Head of caudate nucleus (tissue), 42 donors: ENCODE measurements at regions not wholly inside any gene's neighbourhood (a gene's known extent, or its start where the extent isn't known, plus 50 kb on each side); places are given as distances from the start of the nearest gene placed in this dataset.

ENCODE experiments used
- DNase-seq, 42 donors: peaks; one replicate each; pipeline versions ENCODE4 v3.0.0 to v3.0.0-alpha.2; 2020 to 2021; ENCODE audit warnings: mixed read lengths in 7 of 42
- intact Hi-C: fragments of 100-400 bp; cut with DNase I; formaldehyde crosslinking; loops from one replicate; pipeline ENCODE4 v1.15.0; 2022

DNA sequence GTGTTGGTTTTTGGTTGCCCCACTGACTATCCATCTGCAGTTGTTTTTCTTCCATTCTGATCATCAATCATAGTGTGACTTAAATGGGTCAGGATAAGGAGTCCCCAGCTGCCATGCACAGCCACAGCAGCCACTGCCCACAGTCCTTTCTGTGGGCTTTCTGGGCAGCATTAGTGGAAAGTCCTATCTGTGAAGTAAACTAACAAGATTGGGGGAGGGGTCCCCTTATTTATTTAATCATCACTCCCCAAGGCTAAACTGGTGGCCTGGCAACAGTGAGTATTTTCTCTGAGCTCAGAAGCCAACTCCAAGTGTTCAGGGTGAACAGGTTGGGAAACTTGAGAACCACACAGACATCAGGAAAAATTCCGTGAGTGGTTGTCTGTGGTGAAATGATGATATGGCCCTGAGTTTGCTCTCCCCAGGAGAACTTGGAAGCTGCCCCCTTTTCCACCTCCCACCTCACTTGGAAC, 145.0 kb downstream of the CCDC34 start:
- intact Hi-C loops: no loop called here
- no peak for DNase-seq

- no peak for DNase-seq
- intact Hi-C loops: no loop called here
These were observed 145.5 kb downstream of the CCDC34 start for GRCh38 chr11:27217496-27217895.

DNA sequence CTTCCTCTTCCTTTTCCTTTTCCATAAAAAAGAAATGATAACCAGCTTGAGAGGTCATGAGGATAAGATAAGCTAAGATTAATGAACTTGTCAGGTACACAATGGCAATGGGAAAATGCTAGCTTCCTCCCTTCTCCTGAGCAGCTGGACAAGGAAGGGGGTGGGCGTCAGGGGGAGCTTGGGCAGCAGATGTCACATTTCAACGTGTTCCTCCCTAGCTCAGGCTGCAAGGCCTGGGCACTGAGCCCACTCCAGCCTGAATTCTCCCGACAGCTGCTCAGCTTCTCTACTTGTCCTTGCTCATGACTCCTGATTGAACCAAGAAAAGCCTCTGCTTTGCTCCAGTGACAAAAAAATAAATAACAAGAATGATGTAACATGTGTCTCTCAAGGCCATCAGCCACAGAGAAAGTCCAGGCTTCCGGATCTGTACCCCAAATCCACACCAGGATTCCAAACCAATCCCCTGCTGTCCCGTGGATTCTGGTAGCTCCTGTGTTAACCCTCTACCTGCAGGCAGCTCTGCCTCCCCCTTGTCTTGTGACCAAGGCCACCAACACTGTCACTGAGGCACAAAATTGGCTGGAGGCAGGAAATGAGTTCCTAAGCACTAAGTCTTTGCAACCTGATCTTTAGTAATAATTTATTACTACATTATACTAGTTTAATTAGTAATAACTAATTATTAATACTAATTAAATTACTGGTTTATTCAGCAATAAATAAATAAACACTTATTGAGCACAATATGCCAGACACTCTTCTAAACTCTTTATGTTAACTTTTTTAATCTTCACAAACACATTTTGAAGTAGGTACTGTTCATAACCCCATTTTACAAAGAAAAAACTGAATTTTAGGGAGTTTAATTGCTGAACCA, 146.5 kb downstream of the CCDC34 start:
- DNase-seq: peak in 4 of 42 donors; percentile 14 to 22 (median 19)
- intact Hi-C loops: no loop called here

DNA sequence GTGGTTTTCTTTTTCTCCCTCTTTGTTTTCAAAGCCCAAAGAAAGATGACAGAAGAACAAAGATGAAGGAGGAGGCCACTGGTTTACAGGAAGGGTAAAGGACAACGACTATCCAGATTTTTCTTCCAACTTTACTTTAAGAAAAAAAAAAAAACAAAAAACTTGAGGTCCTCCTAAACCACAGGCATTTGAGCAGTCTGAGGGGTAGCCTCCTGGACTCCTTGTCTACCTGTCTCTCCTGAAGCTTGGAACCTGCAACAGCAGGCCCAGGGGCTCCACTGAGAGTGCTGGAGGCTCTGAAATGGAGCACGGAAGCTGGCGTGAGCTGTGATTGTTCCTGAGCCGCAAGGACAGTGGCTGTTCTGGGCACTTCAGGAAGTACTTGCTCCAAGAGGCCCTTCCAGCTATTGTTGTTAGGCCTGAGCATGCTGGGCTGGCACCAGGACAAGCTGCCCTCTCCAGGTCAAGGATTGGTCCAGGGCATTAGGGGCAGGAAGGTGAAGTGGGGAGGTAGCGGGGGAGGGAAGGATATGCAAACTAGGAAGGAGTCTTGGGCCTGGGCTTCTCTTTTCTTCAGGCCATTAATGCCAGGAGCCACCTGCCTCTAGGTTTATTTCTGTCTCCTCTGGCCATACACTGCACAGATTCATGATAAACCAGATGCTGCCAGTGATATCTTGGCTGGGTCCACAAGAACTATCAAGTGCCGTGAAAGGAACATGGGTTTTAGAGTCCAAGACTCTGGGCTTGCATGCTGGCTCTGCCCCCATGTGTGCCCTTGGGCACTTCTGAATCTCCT, 147.3 kb downstream of the CCDC34 start:
- intact Hi-C loops: no loop called here
- no peak for DNase-seq

DNA sequence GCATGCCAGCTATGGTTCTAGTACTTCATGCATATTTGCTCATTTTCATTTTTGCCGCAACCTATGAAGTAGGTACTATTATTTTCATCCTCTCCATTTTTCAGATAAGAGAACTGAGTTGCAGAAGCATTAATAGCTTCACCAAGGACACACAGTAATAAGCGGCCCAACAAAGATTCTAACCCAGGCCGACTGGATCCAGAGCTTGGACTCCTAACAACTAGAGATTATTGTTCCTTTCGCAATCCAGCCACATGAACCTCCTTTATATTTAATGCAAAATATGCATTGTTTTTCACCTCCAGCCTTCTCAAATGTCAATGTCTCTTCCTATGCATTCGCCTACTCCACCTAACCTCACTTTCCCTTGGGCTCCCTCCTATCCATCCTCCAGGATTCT, 148.3 kb downstream of the CCDC34 start:
- intact Hi-C loops: no loop called here
- no peak for DNase-seq

GRCh38 chr11:27213232-27213660, 149.8 kb downstream of the CCDC34 start:
- DNase-seq: no peak
- intact Hi-C loops: no loop called here

DNA sequence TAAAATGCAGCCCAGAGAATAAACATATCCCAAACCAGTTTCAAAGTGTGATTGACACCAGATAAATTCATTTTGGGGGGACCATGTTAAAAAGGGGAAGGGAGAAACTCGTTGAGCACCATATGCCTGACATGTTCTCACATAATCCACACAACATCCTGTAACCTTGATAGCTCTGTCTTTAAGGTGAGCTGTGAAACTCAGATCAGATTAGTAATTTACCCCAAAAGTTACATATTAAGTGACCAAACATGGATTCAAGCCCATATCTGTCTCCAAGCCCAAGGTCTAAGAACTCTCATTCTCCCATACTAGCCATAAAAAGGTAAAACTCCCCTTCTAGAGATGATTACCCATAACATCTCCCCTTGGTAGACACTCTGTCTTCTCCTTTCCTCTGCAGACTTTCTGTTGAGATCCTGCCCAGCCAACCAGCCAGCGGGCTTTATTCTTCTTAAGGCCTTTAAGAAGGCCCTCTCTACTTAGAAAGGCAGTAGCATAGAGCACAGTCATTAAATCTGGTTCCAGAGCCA, 150.7 kb downstream of the CCDC34 start:
- intact Hi-C loops: no loop called here
- DNase-seq: no peak

GRCh38 chr11:27211370-27212127, 151.5 kb downstream of the CCDC34 start:
- intact Hi-C loops: no loop called here
- DNase-seq: peak in 5 of 42 donors; percentile 24 to 56 (median 37)

DNA sequence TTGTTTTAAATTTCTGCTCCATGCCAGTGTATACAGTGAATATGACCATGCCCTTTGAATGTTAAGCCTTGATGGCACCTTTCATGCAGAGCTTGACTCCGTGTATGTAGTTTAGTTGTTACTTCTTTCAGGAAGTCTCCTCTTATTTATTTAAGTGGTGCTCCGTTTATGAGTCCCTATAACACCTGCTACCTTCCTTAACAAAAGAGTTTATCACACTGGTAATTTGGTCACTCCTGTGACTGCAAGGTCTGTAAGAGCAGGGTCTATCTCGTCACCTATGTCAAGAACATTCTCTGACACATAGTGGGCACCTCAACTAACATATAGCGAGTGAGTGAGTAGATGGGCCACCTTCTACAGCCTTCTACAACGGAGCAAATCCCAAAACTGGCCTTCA, 152.5 kb downstream of the CCDC34 start:
- intact Hi-C loops: no loop called here
- DNase-seq: no peak

DNA sequence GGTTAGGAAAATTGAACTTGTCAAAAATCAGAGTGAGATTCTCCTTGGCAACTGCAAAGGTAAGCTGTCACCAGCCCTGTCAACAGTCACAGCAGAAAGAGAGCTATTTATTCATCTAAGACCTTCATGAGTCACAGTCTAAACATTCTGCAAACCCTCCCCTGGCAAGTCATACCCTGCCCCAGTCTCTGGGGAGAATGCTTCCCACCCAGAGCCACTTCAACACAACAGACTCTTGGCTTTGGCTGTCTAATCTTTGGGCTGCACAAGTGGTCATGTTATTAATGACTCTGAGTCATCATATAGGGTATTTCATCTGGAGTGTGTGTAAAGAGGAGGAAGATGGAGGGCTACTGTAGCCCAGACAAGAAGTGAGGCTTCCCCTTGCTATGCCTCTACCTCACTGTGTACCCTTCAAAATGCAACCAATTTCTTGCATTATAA, 153.4 kb downstream of the CCDC34 start:
- intact Hi-C loops: no loop called here

GRCh38 chr11:27208846-27209245, 154.2 kb downstream of the CCDC34 start:
- no peak for DNase-seq
- intact Hi-C loops: no loop called here

More for the DNA sequence above, 153.4 kb downstream of the CCDC34 start:
- no peak for DNase-seq

DNA sequence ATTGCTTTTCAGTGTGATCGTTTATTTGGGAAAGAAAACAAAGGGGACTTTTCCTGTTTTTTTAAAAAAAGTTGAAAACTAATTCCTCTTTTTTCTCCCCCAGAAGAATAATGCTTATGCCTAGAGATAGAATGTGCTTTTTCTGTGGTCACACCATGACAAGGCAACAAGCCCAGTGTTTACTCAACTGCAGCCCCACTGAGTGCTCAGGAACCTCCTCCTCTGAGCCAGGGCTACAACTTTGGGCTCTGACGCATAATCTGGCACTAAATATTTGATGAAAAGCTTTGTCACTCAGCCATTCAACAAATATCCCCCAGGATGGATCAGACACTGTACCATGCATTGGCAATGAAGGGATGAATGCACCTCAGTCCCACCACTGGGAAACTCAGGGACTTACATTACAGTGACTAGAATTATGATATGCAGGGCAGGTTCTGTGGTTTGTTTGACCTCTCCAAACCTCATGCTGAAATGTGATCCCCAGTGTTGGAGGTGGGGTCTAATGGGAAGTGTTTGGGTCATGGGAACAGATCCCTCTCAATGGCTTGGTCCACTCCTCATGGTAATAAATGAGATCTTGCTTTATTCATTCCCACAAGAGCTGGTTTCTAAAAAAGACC, 155.9 kb downstream of the CCDC34 start:
- intact Hi-C loops: no loop called here
- no peak for DNase-seq

GRCh38 chr11:27205779-27206570, 157.0 kb downstream of the CCDC34 start:
- no peak for DNase-seq
- intact Hi-C loops: no loop called here

DNA sequence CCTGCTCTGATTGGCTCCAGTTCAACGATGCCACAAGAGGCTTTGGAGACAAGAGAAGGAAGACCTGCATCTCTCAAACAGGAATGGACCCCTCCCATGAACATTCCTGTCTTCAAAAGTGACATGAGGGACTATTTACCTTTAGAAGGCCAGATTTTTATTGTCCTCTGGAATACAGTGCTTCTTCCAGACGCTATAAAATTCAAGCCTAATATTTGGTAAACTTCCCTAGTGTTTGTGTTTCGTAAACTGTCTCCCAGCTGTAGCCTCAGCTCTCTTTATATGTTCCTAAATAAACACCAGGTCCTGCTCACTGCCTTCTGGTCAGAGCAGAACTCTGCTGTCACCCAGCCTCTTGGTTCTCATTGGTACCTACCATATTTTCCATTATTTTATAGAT, 157.8 kb downstream of the CCDC34 start:
- no peak for DNase-seq
- intact Hi-C loops: no loop called here

- intact Hi-C loops: no loop called here
- DNase-seq: no peak
These were observed 158.5 kb downstream of the CCDC34 start for GRCh38 chr11:27204529-27204928.

DNA sequence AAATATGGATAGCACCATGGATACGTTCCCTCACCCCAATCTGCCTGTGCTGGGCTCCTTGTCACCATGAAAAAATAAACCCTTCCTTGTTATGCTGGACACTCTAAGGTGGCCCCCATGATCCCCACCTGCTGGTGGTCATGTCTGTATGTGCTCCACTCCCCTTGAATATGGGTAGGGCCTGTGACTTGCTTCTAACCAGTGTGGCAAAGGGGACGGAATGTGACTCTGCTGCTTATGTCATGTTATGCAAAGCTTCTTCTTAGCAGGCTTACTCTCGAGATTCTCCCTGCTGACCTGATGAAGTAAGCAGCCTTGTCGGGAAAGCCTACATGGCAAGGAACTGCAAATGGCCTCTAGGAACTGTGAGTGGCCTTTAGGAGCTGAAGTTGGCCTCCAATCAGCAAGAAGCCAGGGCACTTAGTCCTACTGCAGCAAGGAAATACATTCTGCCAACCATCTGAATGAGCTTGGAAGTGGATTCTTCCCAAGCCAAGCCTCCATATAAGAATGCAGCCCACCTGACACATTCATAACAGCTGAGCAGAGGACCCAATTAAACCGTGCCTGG, 159.9 kb downstream of the CCDC34 start:
- DNase-seq: no peak
- intact Hi-C loops: no loop called here

- DNase-seq: no peak
- intact Hi-C loops: no loop called here
These were observed 161.1 kb downstream of the BBOX1 start for GRCh38 chr11:27201454-27202302.
